SK-N-MC (cell line): ENCODE measurements at regions not wholly inside any gene's neighbourhood (a gene's known extent, or its start where the extent isn't known, plus 50 kb on each side); places are given as distances from the start of the nearest gene placed in this dataset.

Experiments
- EZH2 ChIP-seq: fragments of 200-600 bp; sonication (generic); IDR thresholded peaks from one replicate; pipeline ENCODE4 v1.6.1; 2017; ENCODE audit warnings: antibody characterized with exemption
- FOXP2 ChIP-seq: optimal IDR thresholded peaks from 2 replicates; pipeline ENCODE3; 2011; ENCODE audit warnings: mild to moderate bottlenecking, moderate library complexity; ENCODE audit not compliant: insufficient read depth; ENCODE audit errors: extremely low read length, control extremely low read depth
- POLR2AphosphoS5 ChIP-seq: IDR thresholded peaks from 2 replicates; pipeline ENCODE4 v1.6.1; 2012; ENCODE audit warnings: mild to moderate bottlenecking, low read depth, low read length, borderline replicate concordance

DNA sequence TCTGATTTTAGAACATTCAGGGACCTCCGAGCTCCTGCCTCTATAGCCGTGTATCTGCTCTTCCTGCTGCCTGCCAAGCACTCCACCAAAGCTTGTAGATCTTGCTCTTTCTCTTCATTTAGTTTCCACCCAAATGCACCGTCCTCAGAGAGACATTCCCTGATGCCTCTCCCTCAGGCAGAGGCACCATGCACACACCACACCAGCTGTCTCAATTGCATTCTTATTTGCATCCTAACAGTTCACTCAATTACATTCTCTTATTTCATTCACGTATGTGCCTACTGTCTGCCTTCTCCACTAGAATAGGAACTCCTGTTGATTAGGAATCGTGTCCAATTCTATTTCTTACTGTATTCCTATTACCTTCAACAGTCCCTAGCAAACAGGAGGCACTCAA is 845.4 kb upstream of the TMEM132C start:
- TF ChIP-seq POLR2AphosphoS5 (no peak), EZH2 (no peak), FOXP2 (no peak)
